ENCODE measurements at regions not wholly inside any gene's neighbourhood (a gene's known extent, or its start where the extent isn't known, plus 50 kb on each side); places are given as distances from the start of the nearest gene placed in this dataset.
"Not testable (repeated sequence)": the region's sequence is repeated elsewhere in the genome, so short reads cannot be mapped to it uniquely, and the experiment has no call there.

GRCh38 chr12:124478416-124478815, 89.0 kb downstream of the NCOR2 start:
- Mint-ChIP-seq H3K4me1 (peaks cover 17% of the 10 kb centered on the region), H3K36me3 (ENCODE audit: low read depth) (peaks cover 58% of the 10 kb centered on the region), H3K4me3 (no peak overlapping the region), H3K27ac (no peak overlapping the region), H3K9me3 (peaks cover 7% of the 10 kb centered on the region), H3K27me3 (no peaks in the 10 kb centered on the region)
- no peak for ATAC-seq (replicated peaks)

- Mint-ChIP-seq H3K4me3 (no peak overlapping the region), H3K4me1 (peaks cover 17% of the 10 kb centered on the region), H3K36me3 (ENCODE audit: low read depth) (peaks cover 69% of the 10 kb centered on the region), H3K9me3 (peaks cover 7% of the 10 kb centered on the region), H3K27me3 (no peaks in the 10 kb centered on the region), H3K27ac (no peak overlapping the region)
- peak; percentile 30 for ATAC-seq (replicated peaks)
Observed at GRCh38 chr12:124477107-124477915, 90.1 kb downstream of the NCOR2 start.

- H3K36me3 Mint-ChIP-seq (ENCODE audit: low read depth), result peaks cover 74% of the 10 kb centered on the region
- peaks cover 17% of the 10 kb centered on the region for H3K4me1 Mint-ChIP-seq
- no peaks in the 10 kb centered on the region for H3K27me3 Mint-ChIP-seq
- H3K27ac Mint-ChIP-seq, result no peak overlapping the region
- ATAC-seq (replicated peaks), result no peak
- H3K4me3 Mint-ChIP-seq, result no peak overlapping the region
- peaks cover 7% of the 10 kb centered on the region for H3K9me3 Mint-ChIP-seq
Observed at GRCh38 chr12:124476011-124476400, 91.4 kb downstream of the NCOR2 start.

- Mint-ChIP-seq H3K4me1 (peaks cover 16% of the 10 kb centered on the region), H3K27me3 (no peaks in the 10 kb centered on the region), H3K9me3 (peaks cover 7% of the 10 kb centered on the region), H3K4me3 (no peak overlapping the region), H3K36me3 (ENCODE audit: low read depth) (peaks cover 78% of the 10 kb centered on the region), H3K27ac (no peak overlapping the region)
- no peak for ATAC-seq (replicated peaks)
Observed at GRCh38 chr12:124475295-124476010, 92.0 kb downstream of the NCOR2 start.

GRCh38 chr12:124474709-124475108, 92.7 kb downstream of the NCOR2 start:
- peaks cover 85% of the 10 kb centered on the region for H3K36me3 Mint-ChIP-seq (ENCODE audit: low read depth)
- no peak overlapping the region for H3K4me3 Mint-ChIP-seq
- no peak overlapping the region for H3K27ac Mint-ChIP-seq
- H3K4me1 Mint-ChIP-seq, result peaks cover 18% of the 10 kb centered on the region
- H3K9me3 Mint-ChIP-seq, result peaks cover 7% of the 10 kb centered on the region
- no peak for ATAC-seq (replicated peaks)
- no peaks in the 10 kb centered on the region for H3K27me3 Mint-ChIP-seq

GRCh38 chr12:124472690-124473279, 94.6 kb downstream of the NCOR2 start:
- no peak overlapping the region for H3K27ac Mint-ChIP-seq
- H3K9me3 Mint-ChIP-seq, result peaks cover 7% of the 10 kb centered on the region
- H3K27me3 Mint-ChIP-seq, result no peaks in the 10 kb centered on the region
- no peak overlapping the region for H3K4me3 Mint-ChIP-seq
- H3K4me1 Mint-ChIP-seq, result peaks cover 15% of the 10 kb centered on the region
- H3K36me3 Mint-ChIP-seq (ENCODE audit: low read depth), result peaks cover 76% of the 10 kb centered on the region
- ATAC-seq (replicated peaks), result no peak

GRCh38 chr12:124471828-124472227, 95.6 kb downstream of the NCOR2 start:
- Mint-ChIP-seq H3K27me3 (no peaks in the 10 kb centered on the region), H3K4me3 (no peak overlapping the region), H3K4me1 (peaks cover 23% of the 10 kb centered on the region), H3K36me3 (ENCODE audit: low read depth) (peaks cover 67% of the 10 kb centered on the region), H3K9me3 (peaks cover 7% of the 10 kb centered on the region), H3K27ac (no peak overlapping the region)
- no peak for ATAC-seq (replicated peaks)

GRCh38 chr12:124470806-124471205, 96.6 kb downstream of the NCOR2 start:
- Mint-ChIP-seq H3K9me3 (peaks cover 7% of the 10 kb centered on the region), H3K27ac (no peak overlapping the region), H3K4me1 (peaks cover 27% of the 10 kb centered on the region), H3K27me3 (no peaks in the 10 kb centered on the region), H3K4me3 (no peak overlapping the region), H3K36me3 (ENCODE audit: low read depth) (peaks cover 64% of the 10 kb centered on the region)
- ATAC-seq (replicated peaks), result no peak

- Mint-ChIP-seq H3K4me1 (peaks cover 27% of the 10 kb centered on the region), H3K27ac (no peak overlapping the region), H3K4me3 (no peak overlapping the region), H3K9me3 (peaks cover 7% of the 10 kb centered on the region), H3K27me3 (no peaks in the 10 kb centered on the region), H3K36me3 (ENCODE audit: low read depth) (peaks cover 70% of the 10 kb centered on the region)
- ATAC-seq (replicated peaks), result no peak
Observed at GRCh38 chr12:124470139-124470538, 97.3 kb downstream of the NCOR2 start.

GRCh38 chr12:124469193-124469888, 98.1 kb downstream of the NCOR2 start:
- H3K4me3 Mint-ChIP-seq, result peak overlapping the region; percentile 9
- peaks cover 70% of the 10 kb centered on the region for H3K36me3 Mint-ChIP-seq (ENCODE audit: low read depth)
- H3K4me1 Mint-ChIP-seq, result peaks cover 33% of the 10 kb centered on the region
- peak; percentile 22 for ATAC-seq (replicated peaks)
- no peaks in the 10 kb centered on the region for H3K27me3 Mint-ChIP-seq
- peaks cover 7% of the 10 kb centered on the region for H3K9me3 Mint-ChIP-seq
- H3K27ac Mint-ChIP-seq, result peak overlapping the region; percentile 38

- ATAC-seq (replicated peaks); H3K9me3 Mint-ChIP-seq; H3K27me3 Mint-ChIP-seq; H3K4me3 Mint-ChIP-seq; H3K27ac Mint-ChIP-seq: not testable (repeated sequence)
- Mint-ChIP-seq H3K4me1 (peaks cover 34% of the 10 kb centered on the region), H3K36me3 (ENCODE audit: low read depth) (peaks cover 66% of the 10 kb centered on the region)
Observed at GRCh38 chr12:124467549-124467948, 99.9 kb downstream of the NCOR2 start.

GRCh38 chr12:124466216-124467128, 100.9 kb downstream of the NCOR2 start:
- Mint-ChIP-seq H3K4me1 (peaks cover 39% of the 10 kb centered on the region), H3K9me3 (no peaks in the 10 kb centered on the region), H3K36me3 (ENCODE audit: low read depth) (peaks cover 55% of the 10 kb centered on the region), H3K4me3 (peak overlapping the region; percentile 74), H3K27ac (peak overlapping the region; percentile 79), H3K27me3 (no peaks in the 10 kb centered on the region)
- peak; percentile 98 for ATAC-seq (replicated peaks)

- Mint-ChIP-seq H3K36me3 (ENCODE audit: low read depth) (peaks cover 47% of the 10 kb centered on the region), H3K4me3 (peak overlapping the region; percentile 74), H3K4me1 (peaks cover 38% of the 10 kb centered on the region), H3K9me3 (no peaks in the 10 kb centered on the region), H3K27me3 (no peaks in the 10 kb centered on the region), H3K27ac (peak overlapping the region; percentile 79)
- no peak for ATAC-seq (replicated peaks)
Observed at GRCh38 chr12:124465473-124465872, 101.9 kb downstream of the NCOR2 start.

Data from activated T-helper 17 cell treated with anti-CD3 and anti-CD28 coated beads, Interleukin-2, amount 50 U/mL, for 72 hours (primary cell).